ENCODE measurements at regions not wholly inside any gene's neighbourhood (a gene's known extent, or its start where the extent isn't known, plus 50 kb on each side); places are given as distances from the start of the nearest gene placed in this dataset.
"Not testable (repeated sequence)": the region's sequence is repeated elsewhere in the genome, so short reads cannot be mapped to it uniquely, and the experiment has no call there.

- Histone ChIP-seq H3K4me1 (ENCODE audit: control insufficient read depth in 2 of 2, insufficient read depth in 2 of 2, low read length in 1 of 2) (no peaks in the 10 kb centered on the region), H3K9me3 (ENCODE audit: control insufficient read depth in 2 of 2, insufficient read depth in 1 of 2, low read depth in 1 of 2, low read length in 1 of 2) (no peaks in the 10 kb centered on the region), H3K36me3 (ENCODE audit: control insufficient read depth in 2 of 2, insufficient read depth in 2 of 2, low read length in 1 of 2) (no peaks in the 10 kb centered on the region), H3K27ac (ENCODE audit: low read depth in 2 of 2, low read length in 1 of 2) (no peak overlapping the region), H3K4me3 (ENCODE audit: low read depth in 1 of 2, low read length in 2 of 2) (no peak overlapping the region), H3K27me3 (ENCODE audit: control insufficient read depth in 1 of 2, insufficient read depth in 2 of 2, low read length in 2 of 2) (no peaks in the 10 kb centered on the region)
- 75 to 84% methylated on average over 6 of the region's 6 CpGs for WGBS, 2 donors
Observed at GRCh38 chr7:3134745-3135144, 91.1 kb upstream of the CARD11 start.

- H3K36me3 ChIP-seq (ENCODE audit: control insufficient read depth in 2 of 2, insufficient read depth in 2 of 2, low read length in 1 of 2) = no peaks in the 10 kb centered on the region
- no peak overlapping the region for H3K4me3 ChIP-seq (ENCODE audit: low read depth in 1 of 2, low read length in 2 of 2)
- no peak overlapping the region for H3K27ac ChIP-seq (ENCODE audit: low read depth in 2 of 2, low read length in 1 of 2)
- H3K9me3 ChIP-seq (ENCODE audit: control insufficient read depth in 2 of 2, insufficient read depth in 1 of 2, low read depth in 1 of 2, low read length in 1 of 2) = no peaks in the 10 kb centered on the region
- 68 to 71% methylated on average over 6 of the region's 6 CpGs for WGBS, 2 donors
- H3K27me3 ChIP-seq (ENCODE audit: control insufficient read depth in 1 of 2, insufficient read depth in 2 of 2, low read length in 2 of 2) = no peaks in the 10 kb centered on the region
- H3K4me1 ChIP-seq (ENCODE audit: control insufficient read depth in 2 of 2, insufficient read depth in 2 of 2, low read length in 1 of 2) = no peaks in the 10 kb centered on the region
Observed at GRCh38 chr7:3135626-3136025, 92.0 kb upstream of the CARD11 start.

- H3K36me3 ChIP-seq (ENCODE audit: control insufficient read depth in 2 of 2, insufficient read depth in 2 of 2, low read length in 1 of 2) = no peaks in the 10 kb centered on the region
- WGBS, 2 donors = 90 to 93% methylated on average over 6 of the region's 6 CpGs
Observed at GRCh38 chr7:3138206-3138605, 94.5 kb upstream of the CARD11 start.

GRCh38 chr7:3138997-3139396 lies 95.3 kb upstream of the CARD11 start:
- Histone ChIP-seq H3K4me3 (ENCODE audit: low read depth in 1 of 2, low read length in 2 of 2) (no peak overlapping the region), H3K36me3 (ENCODE audit: control insufficient read depth in 2 of 2, insufficient read depth in 2 of 2, low read length in 1 of 2) (no peaks in the 10 kb centered on the region), H3K4me1 (ENCODE audit: control insufficient read depth in 2 of 2, insufficient read depth in 2 of 2, low read length in 1 of 2) (no peaks in the 10 kb centered on the region), H3K27ac (ENCODE audit: low read depth in 2 of 2, low read length in 1 of 2) (no peak overlapping the region), H3K27me3 (ENCODE audit: control insufficient read depth in 1 of 2, insufficient read depth in 2 of 2, low read length in 2 of 2) (no peaks in the 10 kb centered on the region), H3K9me3 (ENCODE audit: control insufficient read depth in 2 of 2, insufficient read depth in 1 of 2, low read depth in 1 of 2, low read length in 1 of 2) (no peaks in the 10 kb centered on the region)
- 51 to 63% methylated on average over 6 of the region's 6 CpGs for WGBS, 2 donors

More at GRCh38 chr7:3138206-3138605, 94.5 kb upstream of the CARD11 start:
- no peak overlapping the region for H3K4me3 ChIP-seq (ENCODE audit: low read depth in 1 of 2, low read length in 2 of 2)
- H3K4me1 ChIP-seq (ENCODE audit: control insufficient read depth in 2 of 2, insufficient read depth in 2 of 2, low read length in 1 of 2) = no peaks in the 10 kb centered on the region
- no peaks in the 10 kb centered on the region for H3K27me3 ChIP-seq (ENCODE audit: control insufficient read depth in 1 of 2, insufficient read depth in 2 of 2, low read length in 2 of 2)
- no peaks in the 10 kb centered on the region for H3K9me3 ChIP-seq (ENCODE audit: control insufficient read depth in 2 of 2, insufficient read depth in 1 of 2, low read depth in 1 of 2, low read length in 1 of 2)
- no peak overlapping the region for H3K27ac ChIP-seq (ENCODE audit: low read depth in 2 of 2, low read length in 1 of 2)

GRCh38 chr7:3140834-3141233 lies 97.2 kb upstream of the CARD11 start:
- Histone ChIP-seq H3K36me3 (ENCODE audit: control insufficient read depth in 2 of 2, insufficient read depth in 2 of 2, low read length in 1 of 2) (no peaks in the 10 kb centered on the region), H3K27ac (ENCODE audit: low read depth in 2 of 2, low read length in 1 of 2) (no peak overlapping the region), H3K9me3 (ENCODE audit: control insufficient read depth in 2 of 2, insufficient read depth in 1 of 2, low read depth in 1 of 2, low read length in 1 of 2) (no peaks in the 10 kb centered on the region), H3K27me3 (ENCODE audit: control insufficient read depth in 1 of 2, insufficient read depth in 2 of 2, low read length in 2 of 2) (no peaks in the 10 kb centered on the region), H3K4me3 (ENCODE audit: low read depth in 1 of 2, low read length in 2 of 2) (no peak overlapping the region), H3K4me1 (ENCODE audit: control insufficient read depth in 2 of 2, insufficient read depth in 2 of 2, low read length in 1 of 2) (no peaks in the 10 kb centered on the region)
- WGBS, 2 donors = 66 to 67% methylated on average over 6 of the region's 6 CpGs

- Histone ChIP-seq H3K4me3 (ENCODE audit: low read depth in 1 of 2, low read length in 2 of 2) (no peak overlapping the region), H3K27ac (ENCODE audit: low read depth in 2 of 2, low read length in 1 of 2) (no peak overlapping the region), H3K27me3 (ENCODE audit: control insufficient read depth in 1 of 2, insufficient read depth in 2 of 2, low read length in 2 of 2) (no peaks in the 10 kb centered on the region), H3K9me3 (ENCODE audit: control insufficient read depth in 2 of 2, insufficient read depth in 1 of 2, low read depth in 1 of 2, low read length in 1 of 2) (no peaks in the 10 kb centered on the region), H3K4me1 (ENCODE audit: control insufficient read depth in 2 of 2, insufficient read depth in 2 of 2, low read length in 1 of 2) (no peaks in the 10 kb centered on the region), H3K36me3 (ENCODE audit: control insufficient read depth in 2 of 2, insufficient read depth in 2 of 2, low read length in 1 of 2) (no peaks in the 10 kb centered on the region)
- WGBS, 2 donors = 87 to 97% methylated on average over 7 of the region's 7 CpGs
Observed at GRCh38 chr7:3141326-3141725, 97.7 kb upstream of the CARD11 start.

- Histone ChIP-seq H3K27ac (ENCODE audit: low read depth in 2 of 2, low read length in 1 of 2) (no peak overlapping the region), H3K9me3 (ENCODE audit: control insufficient read depth in 2 of 2, insufficient read depth in 1 of 2, low read depth in 1 of 2, low read length in 1 of 2) (no peaks in the 10 kb centered on the region), H3K4me3 (ENCODE audit: low read depth in 1 of 2, low read length in 2 of 2) (no peak overlapping the region), H3K4me1 (ENCODE audit: control insufficient read depth in 2 of 2, insufficient read depth in 2 of 2, low read length in 1 of 2) (no peaks in the 10 kb centered on the region), H3K36me3 (ENCODE audit: control insufficient read depth in 2 of 2, insufficient read depth in 2 of 2, low read length in 1 of 2) (no peaks in the 10 kb centered on the region), H3K27me3 (ENCODE audit: control insufficient read depth in 1 of 2, insufficient read depth in 2 of 2, low read length in 2 of 2) (no peaks in the 10 kb centered on the region)
- WGBS, 2 donors = 36 to 43% methylated on average over 7 of the region's 7 CpGs
Observed at GRCh38 chr7:3143869-3144775, 100.5 kb upstream of the CARD11 start.

GRCh38 chr7:3144776-3145125 lies 101.1 kb upstream of the CARD11 start:
- H3K27ac ChIP-seq (ENCODE audit: low read depth in 2 of 2, low read length in 1 of 2); H3K9me3 ChIP-seq (ENCODE audit: control insufficient read depth in 2 of 2, insufficient read depth in 1 of 2, low read depth in 1 of 2, low read length in 1 of 2); H3K4me1 ChIP-seq (ENCODE audit: control insufficient read depth in 2 of 2, insufficient read depth in 2 of 2, low read length in 1 of 2); H3K36me3 ChIP-seq (ENCODE audit: control insufficient read depth in 2 of 2, insufficient read depth in 2 of 2, low read length in 1 of 2); H3K4me3 ChIP-seq (ENCODE audit: low read depth in 1 of 2, low read length in 2 of 2); H3K27me3 ChIP-seq (ENCODE audit: control insufficient read depth in 1 of 2, insufficient read depth in 2 of 2, low read length in 2 of 2): not testable (repeated sequence)
- WGBS, 2 donors = 75 to 77% methylated on average over 6 of the region's 6 CpGs

- H3K9me3 ChIP-seq (ENCODE audit: control insufficient read depth in 2 of 2, insufficient read depth in 1 of 2, low read depth in 1 of 2, low read length in 1 of 2) = no peaks in the 10 kb centered on the region
- H3K4me3 ChIP-seq (ENCODE audit: low read depth in 1 of 2, low read length in 2 of 2) = no peak overlapping the region
- WGBS, 2 donors = 56 to 67% methylated on average over 18 of the region's 18 CpGs
- H3K4me1 ChIP-seq (ENCODE audit: control insufficient read depth in 2 of 2, insufficient read depth in 2 of 2, low read length in 1 of 2) = no peaks in the 10 kb centered on the region
- no peaks in the 10 kb centered on the region for H3K27me3 ChIP-seq (ENCODE audit: control insufficient read depth in 1 of 2, insufficient read depth in 2 of 2, low read length in 2 of 2)
- no peaks in the 10 kb centered on the region for H3K36me3 ChIP-seq (ENCODE audit: control insufficient read depth in 2 of 2, insufficient read depth in 2 of 2, low read length in 1 of 2)
- no peak overlapping the region for H3K27ac ChIP-seq (ENCODE audit: low read depth in 2 of 2, low read length in 1 of 2)
Observed at GRCh38 chr7:3146571-3147226, 103.0 kb upstream of the CARD11 start.

- 68 to 80% methylated on average over 4 of the region's 4 CpGs for WGBS, 2 donors
- H3K36me3 ChIP-seq (ENCODE audit: control insufficient read depth in 2 of 2, insufficient read depth in 2 of 2, low read length in 1 of 2); H3K4me1 ChIP-seq (ENCODE audit: control insufficient read depth in 2 of 2, insufficient read depth in 2 of 2, low read length in 1 of 2); H3K9me3 ChIP-seq (ENCODE audit: control insufficient read depth in 2 of 2, insufficient read depth in 1 of 2, low read depth in 1 of 2, low read length in 1 of 2); H3K27me3 ChIP-seq (ENCODE audit: control insufficient read depth in 1 of 2, insufficient read depth in 2 of 2, low read length in 2 of 2); H3K27ac ChIP-seq (ENCODE audit: low read depth in 2 of 2, low read length in 1 of 2); H3K4me3 ChIP-seq (ENCODE audit: low read depth in 1 of 2, low read length in 2 of 2): not testable (repeated sequence)
Observed at GRCh38 chr7:3148471-3148870, 104.8 kb upstream of the CARD11 start.

Data from esophagus (tissue), 2 donors.